ENCODE measurements at regions not wholly inside any gene's neighbourhood (a gene's known extent, or its start where the extent isn't known, plus 50 kb on each side); places are given as distances from the start of the nearest gene placed in this dataset.
"Not testable (repeated sequence)": the region's sequence is repeated elsewhere in the genome, so short reads cannot be mapped to it uniquely, and the experiment has no call there.

DNA sequence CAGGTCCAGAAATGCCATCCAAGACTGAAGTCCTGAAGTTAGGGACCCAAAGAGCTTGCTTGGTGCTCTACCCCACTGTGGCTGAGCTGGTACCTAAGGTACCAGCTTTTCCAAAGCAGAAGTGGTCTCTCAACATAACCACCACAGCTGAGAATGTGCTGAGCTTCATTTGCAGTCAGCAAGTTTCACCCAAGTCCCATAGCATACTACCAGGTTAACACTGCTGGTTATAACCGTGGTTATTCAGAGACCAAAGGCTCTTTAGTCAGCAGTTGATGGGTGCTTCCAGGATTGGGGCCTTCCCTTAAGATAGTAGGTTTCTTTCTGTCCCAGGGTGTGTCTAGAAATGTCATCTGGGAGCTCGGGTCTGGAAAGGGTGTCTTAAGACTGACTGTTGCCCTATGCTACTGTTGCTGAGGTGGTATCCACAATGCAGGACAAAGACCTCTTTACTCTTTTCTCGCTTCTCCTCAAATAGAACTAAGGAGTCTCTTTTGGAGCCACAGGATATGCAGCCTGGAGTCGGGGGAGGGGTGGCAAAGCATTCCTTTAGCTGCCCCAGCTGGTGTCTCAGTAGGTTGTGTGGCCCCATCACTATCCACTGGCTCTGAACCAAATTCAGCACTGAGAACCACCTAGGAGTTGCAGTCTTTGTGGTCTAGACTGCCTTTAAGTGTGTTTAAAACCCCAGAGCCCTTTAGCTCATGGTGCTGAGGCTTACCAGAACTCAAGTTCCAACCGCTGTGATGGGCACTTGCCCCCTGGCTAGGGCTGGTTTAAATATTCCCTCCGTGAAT, 354.9 kb upstream of the SEMA3C start:
- DNase-seq, result no peak

DNA sequence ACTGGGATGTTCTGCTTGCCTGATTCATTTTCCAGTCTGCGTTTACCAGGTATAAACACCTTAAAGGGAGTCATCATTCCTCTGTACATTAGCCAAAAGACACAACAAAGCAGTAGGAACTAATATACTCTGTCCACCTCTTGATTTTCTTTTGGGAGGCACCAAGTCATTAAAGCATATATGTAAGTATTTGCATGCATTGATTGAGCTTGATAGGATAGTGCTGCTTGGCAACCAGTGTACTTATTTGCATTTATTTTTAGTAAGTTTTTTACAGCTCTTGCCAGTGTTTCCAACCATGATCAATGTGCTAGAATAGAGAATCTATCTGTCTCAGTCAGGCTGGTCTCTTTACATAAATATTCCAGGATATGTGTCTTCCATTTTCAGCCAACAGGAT, 353.3 kb upstream of the SEMA3C start:
- DNase-seq, result no peak

DNA sequence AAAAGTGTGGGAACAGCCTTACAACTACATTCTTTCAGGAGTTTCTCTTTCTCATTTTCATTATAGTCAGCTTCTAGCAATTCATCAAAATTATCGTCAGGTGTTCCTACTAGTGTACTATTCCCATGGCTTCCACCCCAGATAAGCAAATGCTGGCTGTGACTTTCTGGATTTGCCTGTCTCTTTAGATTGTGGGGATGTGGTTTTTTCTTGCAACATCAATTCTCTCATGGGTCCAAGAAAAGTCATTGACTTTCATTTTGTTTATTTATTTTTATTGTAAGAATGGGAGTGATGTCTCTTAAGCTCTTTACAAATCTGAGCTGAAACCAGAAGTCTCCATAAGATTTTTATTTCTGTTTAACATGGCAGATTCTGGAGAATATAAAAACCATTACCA, 349.7 kb upstream of the SEMA3C start:
- DNase-seq, result no peak

DNA sequence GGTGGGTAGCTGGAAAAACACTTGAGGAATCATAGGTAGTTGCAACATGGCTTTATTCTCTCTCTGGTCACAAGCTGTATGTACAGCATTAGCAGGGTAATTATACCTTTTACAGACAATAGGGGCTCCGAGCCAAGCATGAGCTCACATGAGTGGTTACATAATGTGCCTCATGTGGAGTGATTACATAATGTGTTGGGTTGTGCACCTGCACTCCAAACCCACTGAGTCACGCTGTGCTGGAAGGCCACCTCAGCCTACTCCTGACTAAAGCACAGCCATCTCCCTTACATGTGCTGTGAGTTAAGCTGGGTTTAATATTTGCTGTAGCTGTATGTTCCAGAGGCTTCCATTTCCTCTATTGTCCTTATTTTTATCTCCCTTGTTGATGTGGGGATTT, 348.7 kb upstream of the SEMA3C start:
- no peak for DNase-seq

DNA sequence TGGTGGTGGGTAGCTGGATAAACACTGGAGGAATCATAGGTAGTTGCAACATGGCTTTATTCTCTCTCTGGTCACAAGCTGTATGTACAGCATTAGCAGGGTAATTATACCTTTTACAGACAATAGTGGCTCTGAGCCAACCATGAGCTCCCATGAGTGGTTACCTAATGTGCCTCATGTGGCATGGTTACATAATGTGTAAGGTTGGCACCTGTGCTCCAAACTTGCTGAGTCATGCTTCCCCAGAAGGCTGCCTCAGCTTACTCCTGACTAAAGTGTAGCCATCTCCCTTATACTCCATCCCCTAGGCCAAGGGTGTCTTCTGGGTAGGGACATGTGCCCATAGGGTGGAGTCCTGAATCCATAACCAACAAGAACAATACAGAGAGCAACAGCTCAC, 345.3 kb upstream of the SEMA3C start:
- DNase-seq, result no peak

DNA sequence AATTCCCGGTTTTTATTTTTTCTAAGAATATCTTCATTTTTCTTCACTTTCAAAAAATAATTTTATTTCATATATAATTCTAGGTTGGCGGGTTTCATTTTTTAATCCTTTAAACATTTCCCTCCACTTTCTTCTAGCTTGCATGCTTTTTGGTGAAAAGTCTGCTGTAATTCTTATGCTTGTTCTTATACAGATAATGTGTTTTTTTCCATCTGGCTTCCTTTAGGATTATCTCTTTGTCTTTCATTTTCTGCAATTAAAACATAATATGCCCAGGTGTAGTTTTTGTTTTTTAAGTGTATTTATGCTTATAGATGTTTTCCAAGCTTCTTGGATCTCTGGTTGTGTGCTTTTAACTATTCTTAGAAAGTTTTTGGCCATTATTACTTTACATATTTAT, 341.3 kb upstream of the SEMA3C start:
- no peak for DNase-seq

DNA sequence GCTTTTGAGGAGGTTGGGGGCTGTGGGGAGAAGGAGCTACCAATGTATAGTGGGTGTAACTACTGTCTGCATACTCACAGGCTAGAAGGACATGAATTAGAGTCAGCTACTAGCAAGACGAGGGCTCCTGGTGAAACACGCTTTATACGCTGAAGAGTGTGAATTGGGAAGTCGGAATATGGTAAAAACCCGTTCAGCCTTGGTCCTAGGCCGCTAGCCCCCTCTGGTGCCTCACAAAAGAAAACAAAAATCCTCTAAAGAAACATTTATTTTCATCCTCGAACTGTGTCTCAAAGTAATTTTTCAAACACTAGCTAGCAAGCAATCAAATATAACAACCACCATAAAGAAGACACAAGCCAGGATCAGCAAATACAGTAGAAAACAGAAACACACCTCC, 338.1 kb upstream of the SEMA3C start:
- DNase-seq, result no peak

DNA sequence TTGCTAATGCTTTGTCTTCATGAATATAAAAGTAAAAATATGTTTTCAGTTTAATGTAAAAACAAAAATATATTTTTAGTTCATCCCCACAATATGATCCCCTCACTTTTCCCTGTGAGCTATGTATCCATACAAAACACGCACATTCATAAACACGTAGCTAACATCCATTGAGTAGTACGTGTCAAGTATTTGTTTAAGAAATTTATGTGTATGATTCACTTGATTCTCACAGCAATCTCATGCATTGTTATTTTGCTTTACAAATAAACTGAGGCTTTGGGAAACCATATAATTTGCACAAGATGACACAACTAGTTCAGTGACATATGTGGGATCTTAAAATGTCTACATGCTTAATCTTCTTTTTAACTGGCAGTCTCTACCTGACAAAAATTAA, 329.6 kb upstream of the SEMA3C start:
- DNase-seq, result no peak

DNA sequence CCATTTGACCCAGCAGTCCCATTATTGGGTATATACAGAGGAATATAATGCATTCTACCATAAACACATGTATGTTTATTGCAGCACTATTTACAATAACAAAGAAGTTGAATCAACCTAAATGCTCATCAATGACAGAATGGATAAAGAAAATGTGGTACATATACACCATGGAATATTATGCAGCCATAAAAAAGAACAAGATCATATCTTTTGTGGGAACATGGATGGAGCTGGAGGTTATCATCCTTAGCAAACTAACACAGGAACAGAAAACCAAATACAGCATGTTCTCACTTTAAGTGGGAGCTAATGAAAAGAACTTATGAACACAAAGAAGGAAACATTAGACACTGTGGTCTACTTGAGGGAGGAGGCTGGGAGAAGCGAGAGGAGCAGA, 328.5 kb upstream of the SEMA3C start:
- DNase-seq, result not testable (repeated sequence)

DNA sequence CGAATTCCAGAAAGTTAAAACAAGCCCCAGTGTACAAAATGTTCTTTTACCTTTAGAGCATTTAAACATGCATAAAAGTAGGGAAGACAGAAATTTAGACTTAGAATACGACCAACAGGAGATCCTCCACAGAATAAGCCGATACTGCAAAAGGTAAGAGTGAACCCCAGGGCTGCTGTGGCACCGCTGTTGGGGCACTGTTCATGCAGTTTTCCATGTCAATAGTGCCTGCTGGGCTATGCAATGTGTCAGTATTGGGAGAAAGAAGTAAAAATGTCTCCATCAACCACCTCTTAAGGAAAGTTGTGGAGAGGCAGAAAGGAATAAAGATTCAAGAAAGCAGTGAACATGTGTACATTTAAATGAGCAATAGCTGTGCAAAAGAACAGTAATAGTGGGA, 326.5 kb upstream of the SEMA3C start:
- DNase-seq, result no peak

DNA sequence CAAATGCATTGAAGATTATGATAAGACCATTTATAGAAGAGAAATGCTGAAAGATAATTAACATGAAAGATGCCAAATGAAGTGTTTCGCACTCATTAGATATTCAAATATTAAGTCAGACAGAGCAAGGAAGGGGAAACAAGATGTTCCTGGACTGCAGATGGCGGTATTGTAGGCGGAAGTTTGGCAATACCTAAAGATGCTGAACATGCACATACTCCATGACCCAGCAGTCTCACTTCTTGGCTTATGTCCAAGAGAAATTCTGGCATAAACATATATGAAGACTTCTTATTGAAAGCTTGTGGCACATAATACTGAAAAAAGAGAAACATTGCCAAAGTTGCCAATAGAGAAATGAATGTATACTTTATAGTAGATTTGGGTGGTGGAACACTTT, 325.4 kb upstream of the SEMA3C start:
- DNase-seq, result no peak

DNA sequence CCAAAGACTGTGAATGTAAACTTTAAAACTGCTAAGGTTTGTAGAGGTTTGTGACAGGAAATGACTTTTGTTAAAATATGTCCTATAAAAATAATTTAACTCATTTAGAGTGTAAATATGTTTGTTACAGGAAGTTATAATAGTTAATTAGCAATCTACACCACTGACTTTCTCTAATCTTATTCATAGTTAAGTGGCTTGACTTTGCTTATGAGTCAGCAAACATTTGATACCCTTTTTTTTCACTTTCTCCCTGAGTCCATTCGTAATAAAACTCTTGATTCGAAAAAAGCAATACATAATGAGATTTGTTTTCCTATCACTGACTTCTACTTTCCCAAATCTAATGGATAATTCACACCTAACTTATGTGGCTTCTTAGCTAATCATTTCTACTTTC, 317.7 kb upstream of the SEMA3C start:
- no peak for DNase-seq

DNA sequence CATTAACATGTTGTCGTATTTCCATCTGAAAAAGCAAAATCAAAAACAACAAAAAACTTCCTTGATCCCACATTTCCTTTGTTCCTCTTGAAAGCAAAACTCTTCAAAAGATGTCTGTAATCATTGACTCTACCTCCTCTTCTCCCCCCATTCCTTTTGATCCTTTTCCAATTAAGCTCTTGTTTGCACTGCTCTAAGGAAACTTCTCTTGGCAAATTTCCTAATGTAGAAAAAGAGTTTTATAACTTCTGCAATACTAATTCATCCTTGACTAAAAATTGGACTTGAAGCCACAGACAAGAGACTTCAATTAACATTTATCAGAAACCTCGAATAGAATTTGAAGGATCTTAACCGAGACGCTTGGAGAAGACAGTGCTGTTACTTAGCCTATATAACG, 317.1 kb upstream of the SEMA3C start:
- no peak for DNase-seq

DNA sequence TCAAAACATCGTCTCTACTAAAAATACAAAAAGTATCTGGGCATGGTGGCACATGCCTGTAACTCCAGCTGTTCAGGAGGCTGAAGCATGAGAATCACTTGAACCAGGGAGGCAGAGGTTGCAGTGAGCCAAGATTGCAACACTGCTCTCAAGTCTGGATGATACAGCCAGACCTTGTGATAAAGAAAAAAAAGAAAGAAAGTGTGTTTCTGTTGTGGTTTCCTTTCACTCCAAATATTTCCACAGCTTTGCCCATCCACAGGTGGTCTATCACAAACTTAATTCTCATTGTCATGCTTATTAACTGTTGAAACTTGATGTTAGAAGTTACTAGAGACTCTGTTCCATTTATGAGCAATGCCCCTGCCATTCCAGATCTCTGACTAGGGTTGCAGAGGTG, 316.0 kb upstream of the SEMA3C start:
- DNase-seq, result no peak

DNA sequence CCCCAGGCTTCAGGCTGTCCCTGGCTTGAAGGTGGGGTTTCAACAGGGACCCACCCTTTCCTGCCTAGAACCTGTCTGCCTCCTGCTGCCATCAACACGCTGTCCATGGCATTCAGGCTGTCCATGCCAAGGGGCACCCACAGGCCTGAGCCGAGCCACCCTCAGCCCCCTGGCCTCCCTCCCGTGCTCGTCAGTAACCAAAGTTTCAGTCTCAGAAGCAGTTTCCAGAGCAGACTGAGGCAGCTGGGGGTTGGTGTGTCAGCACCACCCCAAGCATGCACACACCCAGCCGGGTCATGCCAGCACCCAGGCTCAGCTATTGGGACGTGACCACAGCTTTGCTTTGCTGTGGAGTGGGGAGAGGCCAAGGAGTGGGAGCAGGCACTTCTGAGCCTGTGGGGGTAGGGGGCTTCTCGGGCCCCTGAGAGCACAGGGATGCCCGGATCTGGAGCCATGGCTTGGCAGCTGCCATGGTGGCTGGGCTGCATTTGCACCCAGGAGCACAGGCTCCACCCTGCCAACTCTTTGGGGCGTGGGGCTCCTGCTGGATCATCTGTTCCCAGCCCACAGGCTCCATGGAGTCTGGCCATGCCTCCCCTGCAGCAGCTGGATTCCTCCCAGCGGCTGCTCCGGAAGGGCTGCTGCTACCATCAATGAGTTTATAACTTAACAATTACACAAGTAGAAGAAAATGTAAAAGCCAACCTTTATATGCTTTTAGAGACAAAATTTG, 314.5 kb upstream of the SEMA3C start:
- no peak for DNase-seq

DNA sequence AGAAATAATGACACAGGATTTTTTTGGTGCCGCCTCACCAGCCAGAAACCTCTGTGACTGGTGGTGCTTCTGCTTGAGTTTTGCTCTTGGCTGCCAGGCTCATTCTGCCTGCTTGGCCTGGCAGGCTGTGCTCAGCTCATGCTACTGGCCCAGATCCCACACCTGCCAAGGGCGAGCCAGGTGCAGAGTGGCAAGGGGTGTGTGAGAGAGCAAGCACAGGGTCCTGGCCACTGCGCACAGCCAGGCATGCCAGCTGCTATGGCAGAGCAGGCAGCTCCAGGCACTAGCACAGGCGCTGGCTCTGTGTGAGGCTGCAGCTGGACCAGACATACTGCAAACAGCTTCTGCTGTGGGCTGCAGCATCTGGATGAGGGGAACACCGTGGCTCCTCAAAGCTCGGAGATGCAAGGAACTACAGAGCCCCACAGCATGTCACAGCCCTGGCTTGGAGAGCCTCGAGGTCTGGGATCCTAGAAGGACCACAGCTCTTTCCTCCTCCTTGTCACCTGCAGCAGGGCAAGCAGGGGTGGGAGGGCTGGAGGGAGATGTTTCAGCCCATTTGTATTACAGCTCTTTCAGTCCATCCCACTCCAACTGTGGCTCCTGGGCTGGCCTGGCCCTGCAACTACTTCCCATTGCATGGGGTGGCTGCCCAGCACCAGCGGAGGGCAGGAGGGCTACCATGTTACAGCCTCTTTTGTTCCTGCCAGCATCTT, 313.4 kb upstream of the SEMA3C start:
- DNase-seq, result no peak

DNA sequence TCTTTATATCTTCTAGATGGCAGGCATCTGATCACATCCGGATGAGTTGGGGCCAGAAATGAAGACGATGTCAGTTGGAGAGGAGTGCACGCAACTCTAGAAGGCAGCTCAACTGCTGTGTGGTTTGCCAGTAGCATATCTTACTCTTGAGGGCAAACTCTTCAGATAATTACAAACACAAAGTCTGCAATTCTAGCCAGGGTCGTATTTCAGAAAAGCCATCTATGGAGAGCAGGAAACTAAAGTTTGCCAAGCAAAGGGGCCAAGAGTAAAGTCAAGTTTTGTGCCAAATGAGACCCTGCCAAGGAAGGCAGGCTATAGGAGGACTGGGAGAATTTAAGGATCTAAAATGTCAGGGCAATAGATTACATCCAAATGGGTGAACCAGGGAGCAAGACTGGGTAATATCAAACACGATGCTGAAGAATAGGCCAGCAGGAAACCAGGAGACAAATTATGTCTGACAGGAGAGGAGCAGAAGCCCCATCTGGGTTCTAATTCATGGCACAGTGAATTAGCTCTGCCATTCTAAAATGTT, 312.5 kb upstream of the SEMA3C start:
- DNase-seq, result no peak

DNA sequence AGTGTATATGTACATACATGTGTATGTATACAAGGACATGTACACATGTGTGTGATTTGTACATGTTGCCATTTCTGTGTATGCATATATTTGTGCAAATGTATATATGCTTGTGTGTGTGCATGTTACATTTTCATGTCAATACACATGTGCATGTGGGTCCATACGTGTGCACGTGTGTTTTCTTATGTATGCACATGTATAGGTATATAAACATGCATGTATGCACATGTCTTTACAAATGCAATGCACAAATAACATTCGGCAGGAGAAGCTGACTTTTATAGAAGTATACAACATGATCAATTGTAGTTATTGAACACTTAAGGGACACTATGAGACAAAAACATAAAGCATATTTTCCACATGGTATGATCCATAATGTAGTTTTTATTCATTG, 307.4 kb upstream of the SEMA3C start:
- no peak for DNase-seq

DNA sequence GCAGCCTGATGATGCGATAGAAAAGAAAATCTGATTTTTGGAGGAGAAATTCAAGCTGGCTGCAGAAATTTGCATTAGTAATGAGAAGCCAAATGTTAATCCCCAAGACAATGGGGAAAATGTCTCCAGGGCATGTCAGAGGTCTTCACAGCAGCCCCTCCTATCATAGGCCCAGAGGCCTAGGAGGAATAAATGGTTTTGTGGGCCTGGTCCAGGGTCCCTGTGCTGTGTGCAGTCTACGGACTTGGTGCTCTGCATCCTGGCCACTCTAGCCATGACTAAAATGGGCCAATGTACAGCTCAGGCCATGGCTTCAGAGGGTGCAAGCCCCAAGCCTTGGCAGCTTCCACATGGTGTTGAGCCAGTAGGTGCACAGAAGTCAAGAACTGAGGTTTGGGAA, 303.8 kb upstream of the SEMA3C start:
- not testable (repeated sequence) for DNase-seq

DNA sequence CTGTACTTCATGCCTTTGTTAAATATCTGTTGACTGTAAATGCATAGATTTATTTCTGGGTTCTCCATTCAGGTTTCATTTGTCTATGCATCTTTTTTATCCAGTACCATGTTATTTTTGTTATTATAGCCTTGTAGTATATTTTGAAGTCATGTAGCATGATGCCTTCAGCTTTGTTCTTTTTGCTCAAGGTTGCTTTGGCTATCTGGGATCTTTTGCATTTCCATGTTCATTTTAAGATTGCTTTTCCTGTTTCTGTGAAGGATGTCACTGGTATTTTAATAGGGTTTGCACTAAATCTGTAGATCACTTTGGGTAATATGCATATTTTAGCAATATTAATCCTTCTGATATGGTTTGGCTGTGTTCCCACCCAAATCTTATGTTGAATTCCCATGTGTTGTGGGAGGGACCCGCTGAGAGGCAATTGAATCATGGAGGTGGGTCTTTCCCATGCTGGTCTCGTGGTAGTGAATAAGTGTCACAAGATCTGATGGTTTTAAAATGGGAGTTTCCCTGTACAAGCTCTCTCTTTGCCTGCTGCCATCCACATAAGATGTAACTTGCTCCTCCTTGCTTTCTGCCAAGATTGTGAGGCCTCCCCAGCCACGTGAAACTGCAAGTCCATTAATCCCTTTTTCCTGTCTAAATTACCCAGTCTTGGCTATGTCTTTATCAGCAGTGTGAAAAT, 302.8 kb upstream of the SEMA3C start:
- no peak for DNase-seq

DNA sequence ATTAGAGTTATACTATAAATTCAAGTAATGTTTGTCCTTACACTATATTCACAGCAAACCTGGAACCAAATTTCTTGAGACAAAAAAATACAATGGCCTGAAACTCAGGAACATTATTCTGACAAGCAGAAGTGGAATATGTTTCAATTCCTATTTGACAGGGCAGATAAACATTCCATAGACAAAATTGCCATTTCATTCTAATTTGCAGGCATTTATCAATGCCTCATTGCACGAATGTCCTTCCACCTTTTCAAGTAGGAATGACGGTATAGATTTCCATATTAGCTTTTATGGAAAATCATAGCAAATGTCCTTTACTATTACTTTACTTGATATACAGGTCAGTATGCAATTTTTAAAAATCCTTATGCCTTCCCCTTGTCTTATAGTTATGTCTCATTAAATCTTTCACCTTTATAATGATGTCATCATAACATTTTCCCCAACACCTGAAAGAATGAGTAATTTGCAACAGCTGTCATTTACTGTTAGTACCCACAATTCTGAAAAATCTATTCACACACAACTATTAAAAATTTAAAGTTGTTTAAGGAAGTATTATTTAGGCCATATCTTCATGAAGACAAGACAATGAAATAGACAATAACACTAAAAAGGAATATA, 299.7 kb upstream of the SEMA3C start:
- no peak for DNase-seq

DNA sequence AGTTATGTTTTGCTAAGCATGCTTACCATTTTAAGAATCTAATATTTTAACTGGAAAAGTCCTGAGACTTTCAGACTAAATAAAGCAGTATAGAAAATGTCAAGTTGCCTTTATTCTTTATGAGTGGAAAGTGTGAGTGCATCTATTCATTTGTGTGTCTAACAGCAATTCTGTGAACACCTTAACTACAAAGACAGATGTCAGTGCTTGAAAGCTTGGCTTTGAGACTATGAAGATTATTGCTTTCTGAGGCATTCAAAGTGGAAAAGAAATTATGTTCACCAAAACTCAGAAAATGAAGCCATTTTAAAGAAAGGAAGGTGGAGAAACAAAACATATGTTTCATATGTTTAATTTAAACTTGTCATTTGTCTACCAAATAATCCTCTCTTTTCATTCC, 294.5 kb upstream of the SEMA3C start:
- DNase-seq, result no peak

DNA sequence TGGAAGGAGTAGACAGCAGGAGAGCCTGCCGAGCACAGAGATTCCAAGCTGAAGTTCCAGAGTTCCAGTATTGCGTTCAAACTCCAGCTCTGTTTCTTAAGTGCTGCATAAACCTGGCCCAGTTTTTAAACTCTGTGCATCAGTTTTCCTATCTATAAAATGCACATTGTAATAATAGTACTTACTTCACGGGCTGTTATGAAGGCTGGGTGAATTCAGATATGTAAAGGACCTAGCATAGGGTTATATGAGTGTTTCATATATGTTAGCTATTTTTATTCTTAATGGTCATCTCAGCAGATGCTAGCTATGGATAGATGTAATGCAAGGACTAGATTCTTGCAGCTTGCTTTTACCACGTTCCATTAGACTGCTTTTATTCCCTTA, 293.1 kb upstream of the SEMA3C start:
- no peak for DNase-seq

All from activated gamma-delta T cell (primary cell).